Cortex of kidney (tissue), 1 donor: ENCODE measurements at regions not wholly inside any gene's neighbourhood (a gene's known extent, or its start where the extent isn't known, plus 50 kb on each side); places are given as distances from the start of the nearest gene placed in this dataset.

ENCODE experiments used
- DNase-seq: peaks from one replicate; lab custom pipeline; 2025; lab: John Stamatoyannopoulos, UW

- DNase-seq: no peak
Measured at GRCh38 chr16:85256190-85256739, 144.0 kb upstream of the CIBAR2 start.

GRCh38 chr16:85257483-85257882 is 145.2 kb upstream of the CIBAR2 start:
- no peak for DNase-seq

DNA sequence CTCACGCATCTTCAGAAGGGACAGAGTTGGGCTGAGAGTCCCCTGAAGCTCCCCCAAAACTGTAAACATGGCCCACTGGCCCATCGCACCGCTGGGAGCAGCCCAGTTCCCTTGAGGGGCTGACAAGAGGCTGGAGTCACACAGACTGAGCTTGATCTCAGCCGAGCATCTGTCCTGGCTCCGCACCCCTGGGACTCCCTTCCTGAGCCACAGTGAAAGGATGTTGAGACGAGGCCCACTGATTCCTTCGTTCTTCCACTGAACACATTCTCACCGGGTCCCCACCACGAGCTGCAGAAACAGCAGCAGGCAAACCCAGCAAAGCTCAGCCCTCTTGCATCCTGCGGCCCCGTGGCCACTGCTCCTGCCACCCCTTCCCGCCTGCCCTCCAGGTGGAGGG is 145.9 kb upstream of the CIBAR2 start:
- DNase-seq: no peak

DNA sequence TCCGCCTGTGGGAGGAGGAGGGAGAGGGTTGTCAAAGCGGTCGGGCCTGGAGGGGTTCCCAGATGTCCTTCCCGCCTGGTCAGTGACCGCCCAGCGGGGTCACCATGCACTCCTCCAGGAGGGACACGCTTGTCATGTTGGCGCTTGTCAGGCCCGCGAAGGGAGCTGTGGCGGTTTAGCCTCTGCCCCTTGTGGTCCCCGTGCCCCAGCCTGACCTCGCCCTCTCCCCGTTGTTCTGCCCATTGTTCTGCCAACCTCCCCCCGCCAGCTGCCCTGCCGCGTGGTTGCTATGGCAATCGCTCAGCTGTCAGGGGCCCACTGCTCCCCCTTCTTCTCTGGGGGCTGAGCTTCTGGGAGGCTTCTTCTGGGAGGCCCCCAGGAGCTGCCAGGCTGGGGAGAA is 146.4 kb upstream of the CIBAR2 start:
- no peak for DNase-seq

GRCh38 chr16:85259115-85259831 is 147.0 kb upstream of the CIBAR2 start:
- DNase-seq: no peak

- no peak for DNase-seq
Measured at GRCh38 chr16:85259832-85260167, 147.5 kb upstream of the CIBAR2 start.

- DNase-seq: no peak
Measured at GRCh38 chr16:85261204-85261603, 148.9 kb upstream of the CIBAR2 start.

DNA sequence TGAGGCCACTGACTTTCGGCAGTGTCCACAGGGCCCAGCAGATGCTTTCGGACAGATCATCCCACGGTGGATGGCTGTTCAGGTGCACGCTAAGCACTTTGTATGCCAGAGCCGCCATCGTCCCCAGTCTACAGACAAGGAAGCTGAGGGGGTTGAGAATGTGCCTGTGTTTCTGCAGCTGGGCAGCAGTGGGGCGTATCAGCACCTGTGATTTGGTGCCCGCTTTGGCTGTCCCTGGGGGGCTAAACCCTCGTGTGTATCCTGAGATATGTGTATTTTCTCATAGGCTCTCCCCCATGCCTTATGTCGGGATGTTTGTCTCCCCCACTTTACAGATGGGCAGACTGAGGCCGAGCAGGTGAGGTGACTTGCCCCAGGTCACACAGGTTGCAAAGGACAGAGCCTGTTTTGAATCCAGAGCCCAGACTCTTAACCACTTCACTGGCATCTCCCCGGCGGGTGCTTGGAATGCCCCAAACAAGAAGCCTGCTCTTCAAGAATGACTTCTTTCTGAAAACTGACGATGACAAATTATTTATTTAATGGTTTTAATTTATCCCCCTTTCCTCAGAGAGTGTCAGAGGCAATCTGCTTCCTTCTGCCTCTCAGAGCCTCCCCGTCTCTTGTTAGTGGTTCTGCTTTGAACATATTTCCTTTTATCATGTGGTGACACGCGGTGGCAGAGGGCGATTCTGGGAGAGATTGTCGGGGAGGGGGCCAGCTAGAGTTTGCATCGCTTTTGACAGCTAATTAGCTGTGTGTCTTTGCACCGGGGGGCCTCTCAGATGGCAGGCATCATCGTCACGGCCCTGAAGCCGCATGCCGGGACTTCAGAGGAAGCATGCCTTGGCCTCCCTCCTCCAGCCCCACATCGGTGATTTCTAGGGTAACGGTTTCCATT is 149.6 kb upstream of the CIBAR2 start:
- DNase-seq: no peak

GRCh38 chr16:85262558-85263238 is 150.4 kb upstream of the CIBAR2 start:
- no peak for DNase-seq

DNA sequence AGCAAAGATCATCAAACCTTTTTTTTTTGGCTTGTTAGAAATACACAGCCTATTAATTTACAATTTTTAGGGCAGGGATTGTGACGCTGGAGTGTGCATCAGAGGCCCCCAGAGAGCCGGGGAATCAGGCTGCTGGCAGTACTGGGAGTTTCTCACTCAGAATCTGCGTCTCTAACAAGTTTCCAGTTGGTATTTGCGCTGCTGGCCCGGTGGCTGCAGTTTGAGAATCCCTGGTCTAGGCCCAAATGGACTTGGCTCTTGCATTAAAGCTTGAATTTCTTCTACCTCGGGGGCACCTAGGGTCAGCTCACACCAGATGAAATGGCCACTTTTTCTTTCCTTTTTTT is 150.9 kb upstream of the CIBAR2 start:
- no peak for DNase-seq

GRCh38 chr16:85264752-85265151 is 152.5 kb upstream of the CIBAR2 start:
- DNase-seq: no peak

DNA sequence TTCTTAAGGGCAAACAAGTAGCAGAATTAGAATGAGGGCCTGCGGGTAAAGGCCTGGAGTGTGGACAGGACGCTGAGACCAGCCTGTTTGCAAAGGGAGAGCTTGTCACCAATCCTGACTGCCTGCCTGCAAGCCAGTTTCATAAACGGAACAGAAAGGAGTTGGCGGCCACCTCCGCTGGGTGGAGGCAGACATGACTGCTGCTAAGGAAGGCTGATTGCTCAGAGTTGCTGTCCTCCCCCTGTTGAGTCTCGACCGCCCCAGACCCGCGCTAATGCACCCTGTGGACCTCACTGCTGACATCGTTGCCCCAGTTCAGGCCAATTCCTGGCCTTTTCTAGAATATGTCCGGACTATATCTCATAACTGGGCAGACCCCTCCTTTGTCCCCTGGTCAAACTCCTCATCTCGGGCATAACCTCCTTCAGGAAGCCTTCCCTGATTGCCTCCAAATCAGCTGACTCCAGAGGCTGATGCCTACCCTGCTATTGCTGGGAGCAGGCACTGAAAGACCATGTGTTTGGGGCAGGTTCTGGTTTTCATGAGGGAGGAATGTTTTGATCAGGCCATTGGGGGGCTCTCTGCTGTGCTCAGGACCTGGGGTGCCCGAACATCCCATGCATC is 153.0 kb upstream of the CIBAR2 start:
- no peak for DNase-seq

DNA sequence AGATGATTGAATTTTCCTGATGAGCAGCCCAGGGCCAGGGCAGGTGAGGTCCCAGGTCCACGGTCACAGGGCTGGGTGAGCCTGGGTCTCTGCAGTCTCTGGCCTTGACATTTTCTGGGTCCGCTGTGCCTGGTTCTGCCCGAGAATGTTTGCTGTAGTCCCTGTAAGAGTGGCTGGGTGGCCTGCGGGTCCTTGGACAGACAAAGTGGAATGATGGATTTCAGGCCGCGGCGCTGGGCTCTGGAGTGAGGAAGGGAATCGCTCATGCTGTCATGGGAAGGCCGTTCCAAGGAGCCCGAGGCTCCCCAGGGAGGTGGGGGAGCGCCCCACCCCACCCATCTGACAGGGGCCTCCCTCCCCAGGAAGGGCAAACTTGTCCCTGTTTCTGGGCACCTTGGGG is 153.5 kb upstream of the CIBAR2 start:
- no peak for DNase-seq

DNA sequence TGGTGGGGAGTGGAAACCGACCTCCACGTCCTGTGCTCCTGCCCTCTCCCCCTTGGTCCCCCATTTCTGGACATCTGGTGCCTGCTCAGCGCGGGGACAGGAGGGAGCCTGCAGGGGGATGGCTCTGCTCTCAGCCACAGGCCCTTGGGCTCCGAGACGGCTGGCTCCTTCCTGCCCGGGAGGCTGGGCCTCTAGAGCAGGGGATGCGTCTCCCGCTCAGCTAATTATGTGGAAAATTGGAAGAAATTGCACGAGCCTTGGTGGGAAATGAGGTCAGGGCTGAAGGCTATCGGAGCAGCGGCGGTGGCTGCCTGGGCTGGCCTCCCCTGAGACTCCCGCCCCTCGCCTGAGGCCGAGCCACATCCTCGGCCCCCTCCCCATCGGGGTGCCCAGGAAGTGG is 154.6 kb upstream of the CIBAR2 start:
- no peak for DNase-seq

DNA sequence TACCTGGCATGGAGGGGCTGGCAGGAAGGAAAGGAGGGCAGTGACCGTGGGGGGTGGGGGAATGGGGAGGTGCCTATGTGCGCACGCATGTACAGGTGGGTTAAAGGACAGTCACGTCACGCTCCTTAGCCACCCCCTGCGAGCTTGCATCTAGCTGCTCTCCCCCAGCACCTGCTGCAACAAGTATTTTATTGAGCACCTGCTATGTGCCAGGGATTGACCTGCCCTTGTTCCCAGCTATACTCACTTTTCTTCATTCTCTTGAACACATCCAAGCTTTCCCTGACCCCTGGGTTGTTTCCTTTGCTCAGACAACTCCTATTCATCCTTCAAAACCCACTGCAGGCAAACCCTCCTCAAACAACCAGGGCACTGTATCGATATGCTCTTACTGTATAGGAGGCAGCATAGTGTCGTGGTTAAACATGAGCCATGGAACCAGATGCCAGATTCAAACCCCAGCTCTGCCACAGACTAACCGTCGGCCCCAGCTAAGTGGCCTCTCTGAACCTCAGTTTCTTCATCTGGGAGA is 155.2 kb upstream of the CIBAR2 start:
- DNase-seq: no peak

- no peak for DNase-seq
Measured at GRCh38 chr16:85269165-85269564, 156.9 kb upstream of the CIBAR2 start.

- DNase-seq: no peak
Measured at GRCh38 chr16:85270374-85270773, 158.1 kb upstream of the CIBAR2 start.

DNA sequence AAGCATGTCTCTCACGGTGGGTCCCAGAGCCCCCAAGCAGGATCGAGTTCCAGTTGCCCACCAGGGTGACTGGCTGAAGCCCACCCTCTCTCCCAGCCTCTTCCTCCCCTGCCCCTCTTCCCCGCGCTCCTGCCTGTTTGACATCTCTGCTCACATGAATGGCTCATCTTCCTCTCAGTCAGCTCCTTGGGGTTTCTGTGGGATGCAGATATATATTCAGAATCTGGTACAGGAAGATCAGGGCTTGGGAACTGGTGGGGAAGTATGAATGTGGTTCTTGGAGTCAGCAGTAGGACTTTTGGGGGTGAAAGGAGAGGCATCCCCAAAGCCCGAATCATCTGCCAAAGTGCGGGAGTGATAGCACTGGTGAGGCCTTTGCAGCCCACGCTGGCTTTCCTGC is 158.9 kb upstream of the CIBAR2 start:
- no peak for DNase-seq

- no peak for DNase-seq
Measured at GRCh38 chr16:85273293-85273692, 161.0 kb upstream of the CIBAR2 start.

- no peak for DNase-seq
Measured at GRCh38 chr16:85274501-85274900, 162.2 kb upstream of the CIBAR2 start.

GRCh38 chr16:85274924-85275323 is 162.7 kb upstream of the CIBAR2 start:
- no peak for DNase-seq
